HCT116 (cell line): ENCODE measurements at regions not wholly inside any gene's neighbourhood (a gene's known extent, or its start where the extent isn't known, plus 50 kb on each side); places are given as distances from the start of the nearest gene placed in this dataset.

Source experiments
- ATAC-seq: fragments of 200-7000 bp; cut with Tn5 transposase; 2 replicates; pipeline ENCODE4 v1.9.1; 2020; ENCODE audit warnings: mild to moderate bottlenecking, moderate library complexity
- BruUV-seq: library from RNA; stranded (reverse); fragments of 400-500 nt; replicated peaks from 2 replicates; lab custom pipeline; 2021; lab: Mats Ljungman, UMichigan
- CTCF ChIA-PET: fragments of 300-600 bp; sonication (Branson Sonifier 250); formaldehyde crosslinking; loops from one replicate; lab custom pipeline; 2021; ENCODE audit warnings: antibody characterized with exemption; lab: Charles Lee
- POLR2A ChIA-PET: fragments of 300-600, 350-600 bp; sonication (Branson Sonifier 250); formaldehyde crosslinking; loops from one replicate; lab custom pipeline; 2021; ENCODE audit warnings: antibody characterized with exemption; lab: Charles Lee
- RAD21 ChIA-PET, 2 experiments: fragments of 300-600 bp; sonication (Branson Sonifier 250); formaldehyde crosslinking; loops; one replicate each; lab custom pipeline; 2023; ENCODE audit warnings: low total read pairs in 2 of 2; ENCODE audit not compliant: uncharacterized antibody in 2 of 2, unreplicated experiment in 2 of 2, low non-redundant PET in 1 of 2; lab: Charles Lee
- DNase-seq: peaks from one replicate; pipeline ENCODE4 v3.0.0-alpha.2; 2010; ENCODE audit warnings: low read depth, low spot score
- H2AFZ ChIP-seq: fragments of 200-600 bp; shearing (Covaris generic), sonication (generic); 2 replicates; pipeline ENCODE4 v1.6.1; 2017; ENCODE audit warnings: low read depth, mixed run types, mixed read lengths, antibody characterized with exemption, low read length; ENCODE audit not compliant: poor library complexity, severe bottlenecking
- H3K27ac ChIP-seq: 2 replicates; pipeline ENCODE4 v1.5.1; 2012; ENCODE audit warnings: low read depth, low read length
- H3K27me3 ChIP-seq: fragments of 200-600 bp; sonication (generic); 2 replicates; pipeline ENCODE4 v1.6.1; 2016; ENCODE audit warnings: mixed run types, low read length, mixed read lengths; ENCODE audit not compliant: insufficient read depth
- H3K36me3 ChIP-seq, 2 experiments: fragments of 200-500 bp in 1 of 2; fragments of 200-600 bp in 1 of 2; sonication (Bioruptor generic) in 1 of 2; sonication (generic) in 1 of 2; 2 replicates each; pipeline versions ENCODE4 v1.5.1 to v1.6.1; 2014 to 2016; ENCODE audit warnings: low read length in 2 of 2, inconsistent platforms in 1 of 2, mixed read lengths in 1 of 2, mixed run types in 1 of 2; ENCODE audit not compliant: insufficient read depth in 2 of 2, control insufficient read depth in 1 of 2
- H3K4me1 ChIP-seq, 2 experiments: fragments of 200-600 bp in 1 of 2; sonication (generic) in 1 of 2; 2 replicates each; pipeline versions ENCODE4 v1.5.1 to v1.6.1; 2012 to 2017; ENCODE audit warnings: low read length in 2 of 2, inconsistent platforms in 1 of 2, mild to moderate bottlenecking in 1 of 2, mixed read lengths in 1 of 2, mixed run types in 1 of 2, moderate library complexity in 1 of 2; ENCODE audit not compliant: insufficient read depth in 2 of 2, control insufficient read depth in 1 of 2
- H3K4me2 ChIP-seq: fragments of 200-600 bp; sonication (generic); 2 replicates; pipeline ENCODE4 v1.6.1; 2017; ENCODE audit warnings: mixed run types, low read length, mixed read lengths
- H3K4me3 ChIP-seq, 2 experiments: fragments of 200-600 bp in 1 of 2; sonication (generic) in 1 of 2; replicated peaks in 1 of 2; 2 replicates each; pipeline ENCODE4 v1.5.1; 2011 to 2016; ENCODE audit warnings: low read length in 2 of 2, control low read depth in 1 of 2, low read depth in 1 of 2, mild to moderate bottlenecking in 1 of 2, mixed read lengths in 1 of 2, mixed run types in 1 of 2
- H3K79me2 ChIP-seq: fragments of 200-600 bp; sonication (generic); 2 replicates; pipeline ENCODE4 v1.6.1; 2017; ENCODE audit warnings: mild to moderate bottlenecking, mixed run types, low read length, moderate library complexity, mixed read lengths; ENCODE audit not compliant: insufficient read depth
- H3K9ac ChIP-seq: fragments of 200-600 bp; sonication (generic); 2 replicates; pipeline ENCODE4 v1.6.1; 2016; ENCODE audit warnings: low read length, mixed read lengths
- H3K9me2 ChIP-seq: fragments of 200-600 bp; sonication (generic), shearing (Covaris generic); 2 replicates; pipeline ENCODE4 v1.6.1; 2017; ENCODE audit warnings: mixed run types, mild to moderate bottlenecking, moderate library complexity; ENCODE audit not compliant: insufficient read depth
- H3K9me3 ChIP-seq, 2 experiments: fragments of 200-500 bp in 1 of 2; fragments of 200-600 bp in 1 of 2; sonication (Bioruptor generic) in 1 of 2; sonication (generic) in 1 of 2; 2 replicates each; pipeline ENCODE4 v1.6.1; 2014 to 2017; ENCODE audit warnings: low read length in 2 of 2, mixed read lengths in 2 of 2, inconsistent platforms in 1 of 2, low read depth in 1 of 2, mild to moderate bottlenecking in 1 of 2, mixed run types in 1 of 2, moderate library complexity in 1 of 2; ENCODE audit not compliant: control insufficient read depth in 1 of 2, insufficient read depth in 1 of 2
- H4K20me1 ChIP-seq: fragments of 200-600 bp; sonication (generic), shearing (Covaris generic); 2 replicates; pipeline ENCODE4 v1.6.1; 2017; ENCODE audit warnings: mixed run types, mild to moderate bottlenecking, moderate library complexity; ENCODE audit not compliant: insufficient read depth
- ATF3 ChIP-seq: IDR thresholded peaks from 2 replicates; pipeline ENCODE4 v1.6.1; 2012
- CBX3 ChIP-seq: IDR thresholded peaks from 2 replicates; pipeline ENCODE4 v1.6.1; 2012; ENCODE audit warnings: low read depth
- EZH2phosphoT487 ChIP-seq: fragments of 200-600 bp; IDR thresholded peaks from 2 replicates; pipeline ENCODE4 v1.6.1; 2018; ENCODE audit warnings: antibody characterized with exemption, borderline replicate concordance
- POLR2AphosphoS5 ChIP-seq: IDR thresholded peaks from 2 replicates; pipeline ENCODE4 v1.6.1; 2011; ENCODE audit warnings: mild to moderate bottlenecking, low read depth, low read length, moderate library complexity
- RAD21 ChIP-seq: IDR thresholded peaks from 2 replicates; pipeline ENCODE4 v1.6.1; 2012; ENCODE audit warnings: low read depth, mild to moderate bottlenecking
- SIN3A ChIP-seq: IDR thresholded peaks from 2 replicates; pipeline ENCODE4 v1.6.1; 2012; ENCODE audit warnings: low read depth
- SP1 ChIP-seq: IDR thresholded peaks from 2 replicates; pipeline ENCODE4 v1.6.1; 2012; ENCODE audit warnings: low read depth
- SRF ChIP-seq: IDR thresholded peaks from 2 replicates; pipeline ENCODE4 v1.6.1; 2012; ENCODE audit warnings: low read depth
- YY1 ChIP-seq: IDR thresholded peaks from 2 replicates; pipeline ENCODE4 v1.6.1; 2011; ENCODE audit warnings: low read length, low read depth, moderate library complexity, mild to moderate bottlenecking; ENCODE audit not compliant: insufficient replicate concordance; ENCODE audit errors: extremely low read depth
- ZBTB33 ChIP-seq: IDR thresholded peaks from 2 replicates; pipeline ENCODE4 v1.6.1; 2011; ENCODE audit warnings: mild to moderate bottlenecking, low read length, moderate library complexity; ENCODE audit not compliant: insufficient replicate concordance; ENCODE audit errors: extremely low read depth
- ZNF274 ChIP-seq: fragments of 200-500 bp; sonication (Bioruptor generic); IDR thresholded peaks from 2 replicates; pipeline ENCODE4 v1.6.1; 2014; ENCODE audit warnings: mild to moderate bottlenecking, low read depth, low read length, inconsistent platforms
- intact Hi-C: fragments of 100-400 bp; cut with micrococcal nuclease; formaldehyde crosslinking; loops from 2 replicates; pipeline ENCODE4 v1.10.0; 2022

- Histone ChIP-seq H3K4me2 (no peak overlapping the region), H3K4me1 (peaks cover 0 to 4% of the 10 kb centered on the region in 2 experiments; a peak in 1 of 4 replicates), H3K9ac (no peak overlapping the region), H3K27ac (no peak overlapping the region), H3K27me3 (no peaks in the 10 kb centered on the region), H3K4me3 (no peak overlapping the region), H3K9me2 (no peaks in the 10 kb centered on the region), H3K79me2 (no peaks in the 10 kb centered on the region), H3K9me3 (peaks cover 6 to 10% of the 10 kb centered on the region in 2 experiments; a peak in 2 of 4 replicates), H2AFZ (no peak overlapping the region), H3K36me3 (no peaks in the 10 kb centered on the region), H4K20me1 (no peaks in the 10 kb centered on the region; the same call in 1 of the 2 replicates)
- intact Hi-C loops: no loop called here
- BruUV-seq: no TSS peak
- no peak for ATAC-seq
- TF ChIP-seq ZBTB33 (no peak), SRF (no peak), CBX3 (no peak), ATF3 (no peak), SP1 (no peak), EZH2phosphoT487 (no peak), POLR2AphosphoS5 (no peak), ZNF274 (no peak), SIN3A (no peak), RAD21 (no peak), YY1 (no peak)
- ChIA-PET RAD21 (no interaction called here), POLR2A (no interaction called here), CTCF (no interaction called here)
- DNase-seq: no peak
Measured at GRCh38 chr15:37181339-37181738, 81.0 kb upstream of the MEIS2 start.
